PC-3 (cell line): ENCODE measurements at regions not wholly inside any gene's neighbourhood (a gene's known extent, or its start where the extent isn't known, plus 50 kb on each side); places are given as distances from the start of the nearest gene placed in this dataset.
"Not testable (repeated sequence)": the region's sequence is repeated elsewhere in the genome, so short reads cannot be mapped to it uniquely, and the experiment has no call there.

Experiments
- ATAC-seq: fragments of 200-7000 bp; cut with Tn5 transposase; 2 replicates; pipeline ENCODE4 v1.9.1; 2020; ENCODE audit warnings: mild to moderate bottlenecking, moderate library complexity
- BruUV-seq: library from RNA; stranded (reverse); fragments of 400-500 nt; replicated peaks from 2 replicates; lab custom pipeline; 2021; lab: Mats Ljungman, UMichigan
- CTCF ChIA-PET: fragments of 300-600 bp; sonication (Branson Sonifier 250); formaldehyde crosslinking; loops from one replicate; lab custom pipeline; 2022; ENCODE audit warnings: antibody characterized with exemption; lab: Charles Lee
- POLR2A ChIA-PET: fragments of 300-600 bp; sonication (Branson Sonifier 250); formaldehyde crosslinking; loops from one replicate; lab custom pipeline; 2022; ENCODE audit warnings: antibody characterized with exemption; ENCODE audit not compliant: unreplicated experiment; lab: Charles Lee
- DNase-seq: peaks from one replicate; pipeline ENCODE4 v3.0.0-alpha.2; 2015
- H2AFZ ChIP-seq: fragments of 300-600 bp; sonication (generic); 2 replicates; pipeline ENCODE4 v1.6.0; 2016; ENCODE audit warnings: antibody characterized with exemption, low read length
- H3F3A ChIP-seq: fragments of 300-600 bp; sonication (generic); one replicate; pipeline ENCODE4 v1.6.0; 2017; ENCODE audit warnings: antibody characterized with exemption, low read length, control low read depth, mild to moderate bottlenecking; ENCODE audit not compliant: unreplicated experiment
- H3K27ac ChIP-seq: fragments of 300-600 bp; sonication (generic); 2 replicates; pipeline ENCODE4 v1.5.1; 2016; ENCODE audit warnings: mild to moderate bottlenecking, low read length
- H3K27me3 ChIP-seq: fragments of 300-600 bp; sonication (generic); 2 replicates; pipeline ENCODE4 v1.6.1; 2016; ENCODE audit warnings: low read length, mixed read lengths
- H3K36me3 ChIP-seq: fragments of 300-600 bp; sonication (generic); 2 replicates; pipeline ENCODE4 v1.6.1; 2016; ENCODE audit warnings: low read depth, mixed run types, low read length, mixed read lengths
- H3K4me1 ChIP-seq: fragments of 300-600 bp; sonication (generic); 2 replicates; pipeline ENCODE4 v1.5.1; 2016; ENCODE audit warnings: low read length; ENCODE audit not compliant: insufficient read depth
- H3K4me2 ChIP-seq: fragments of 300-600 bp; sonication (generic); 2 replicates; pipeline ENCODE4 v1.6.0; 2016; ENCODE audit warnings: low read length
- H3K4me3 ChIP-seq: fragments of 300-600 bp; sonication (generic); 2 replicates; pipeline ENCODE4 v1.5.1; 2016; ENCODE audit warnings: mild to moderate bottlenecking, low read length, mixed read lengths
- H3K79me2 ChIP-seq: fragments of 300-600 bp; sonication (generic); 2 replicates; pipeline ENCODE4 v1.6.1; 2017; ENCODE audit warnings: low read length, mixed read lengths
- H3K9ac ChIP-seq: fragments of 300-600 bp; sonication (generic); 2 replicates; pipeline ENCODE4 v1.6.0; 2016; ENCODE audit warnings: mild to moderate bottlenecking, low read length
- H3K9me2 ChIP-seq: fragments of 300-600 bp; sonication (generic); replicated peaks from 2 replicates; pipeline ENCODE4 v1.6.1; 2016; ENCODE audit warnings: mixed run types, low read length, mixed read lengths
- H3K9me3 ChIP-seq: fragments of 300-600 bp; sonication (generic); 2 replicates; pipeline ENCODE4 v1.6.1; 2016; ENCODE audit warnings: low read length, mixed read lengths
- H4K20me1 ChIP-seq: fragments of 300-600 bp; sonication (generic); 2 replicates; pipeline ENCODE4 v1.6.1; 2016; ENCODE audit warnings: low read length, mixed read lengths
- EZH2 ChIP-seq: fragments of 300-600 bp; sonication (generic); IDR thresholded peaks from one replicate; pipeline ENCODE4 v1.6.1; 2017; ENCODE audit warnings: antibody characterized with exemption, mild to moderate bottlenecking, low read length; ENCODE audit not compliant: unreplicated experiment
- EZH2phosphoT487 ChIP-seq: fragments of 300-600 bp; sonication (generic); IDR thresholded peaks from 2 replicates; pipeline ENCODE4 v1.6.1; 2018; ENCODE audit warnings: mild to moderate bottlenecking, antibody characterized with exemption, low read length, borderline replicate concordance
- intact Hi-C: fragments of 100-400 bp; cut with micrococcal nuclease; formaldehyde crosslinking; loops from 2 replicates; pipeline ENCODE4 v1.9.0; 2023
- TF ChIP-seq, protein P1 (sequence below): fragments of 300-600 bp; sonication (generic); conservative IDR thresholded peaks from 2 replicates; pipeline ENCODE4 v1.5.1; 2017; ENCODE audit warnings: antibody characterized with exemption, low read depth, mild to moderate bottlenecking, low read length

GRCh38 chr15:77898811-77899730 is 178.4 kb downstream of the TBC1D2B start:
- Histone ChIP-seq H3K9ac (no peak overlapping the region), H3K36me3 (no peaks in the 10 kb centered on the region), H3F3A (no peaks in the 10 kb centered on the region), H2AFZ (no peak overlapping the region), H3K4me2 (no peak overlapping the region), H3K27me3 (no peaks in the 10 kb centered on the region), H4K20me1 (no peaks in the 10 kb centered on the region), H3K4me1 (no peaks in the 10 kb centered on the region), H3K79me2 (no peaks in the 10 kb centered on the region), H3K9me3 (no peaks in the 10 kb centered on the region), H3K9me2 (no peaks in the 10 kb centered on the region), H3K4me3 (no peak overlapping the region), H3K27ac (no peak overlapping the region)
- intact Hi-C loops: no loop called here
- DNase-seq: no peak
- POLR2A ChIA-PET: no interaction called here
- CTCF ChIA-PET: no interaction called here
- TF ChIP-seq, protein P1, sequence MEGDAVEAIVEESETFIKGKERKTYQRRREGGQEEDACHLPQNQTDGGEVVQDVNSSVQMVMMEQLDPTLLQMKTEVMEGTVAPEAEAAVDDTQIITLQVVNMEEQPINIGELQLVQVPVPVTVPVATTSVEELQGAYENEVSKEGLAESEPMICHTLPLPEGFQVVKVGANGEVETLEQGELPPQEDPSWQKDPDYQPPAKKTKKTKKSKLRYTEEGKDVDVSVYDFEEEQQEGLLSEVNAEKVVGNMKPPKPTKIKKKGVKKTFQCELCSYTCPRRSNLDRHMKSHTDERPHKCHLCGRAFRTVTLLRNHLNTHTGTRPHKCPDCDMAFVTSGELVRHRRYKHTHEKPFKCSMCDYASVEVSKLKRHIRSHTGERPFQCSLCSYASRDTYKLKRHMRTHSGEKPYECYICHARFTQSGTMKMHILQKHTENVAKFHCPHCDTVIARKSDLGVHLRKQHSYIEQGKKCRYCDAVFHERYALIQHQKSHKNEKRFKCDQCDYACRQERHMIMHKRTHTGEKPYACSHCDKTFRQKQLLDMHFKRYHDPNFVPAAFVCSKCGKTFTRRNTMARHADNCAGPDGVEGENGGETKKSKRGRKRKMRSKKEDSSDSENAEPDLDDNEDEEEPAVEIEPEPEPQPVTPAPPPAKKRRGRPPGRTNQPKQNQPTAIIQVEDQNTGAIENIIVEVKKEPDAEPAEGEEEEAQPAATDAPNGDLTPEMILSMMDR: no peak
- no peak for TF ChIP-seq EZH2
- no peak for TF ChIP-seq EZH2phosphoT487
- no peak for ATAC-seq
- no TSS peak for BruUV-seq

DNA sequence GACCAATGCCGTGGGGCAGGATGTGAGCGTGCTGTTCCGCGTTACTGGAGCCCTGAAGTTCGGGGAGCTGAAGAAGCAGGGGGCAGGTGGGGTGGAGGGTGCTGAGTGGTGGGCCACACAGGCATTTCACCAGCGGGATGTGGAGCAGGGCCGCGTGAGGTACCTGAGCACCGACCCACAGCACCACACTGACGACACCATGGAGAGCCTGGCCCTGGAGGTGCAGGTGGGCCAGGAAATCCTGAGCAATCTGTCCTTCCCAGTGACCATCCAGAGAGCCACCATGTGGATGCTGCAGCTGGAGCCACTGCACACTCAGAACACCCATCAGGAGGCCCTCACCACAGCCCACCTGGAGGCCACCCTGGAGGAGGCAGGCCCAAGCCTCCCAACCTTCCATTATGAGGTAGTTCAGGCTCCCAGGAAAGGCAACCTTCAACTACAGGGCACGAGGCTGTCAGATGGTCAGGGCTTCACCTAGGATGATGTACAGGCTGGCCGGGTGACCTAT is 179.6 kb downstream of the TBC1D2B start:
- ATAC-seq: no peak
- Histone ChIP-seq H3K9me2 (no peaks in the 10 kb centered on the region), H3K27ac (no peak overlapping the region), H3K4me3 (no peak overlapping the region), H3K4me2 (no peak overlapping the region), H3F3A (no peaks in the 10 kb centered on the region), H3K4me1 (no peaks in the 10 kb centered on the region), H3K27me3 (no peaks in the 10 kb centered on the region), H3K9ac (no peak overlapping the region), H3K79me2 (no peaks in the 10 kb centered on the region), H3K9me3 (no peaks in the 10 kb centered on the region), H3K36me3 (no peaks in the 10 kb centered on the region), H2AFZ (no peak overlapping the region), H4K20me1 (no peaks in the 10 kb centered on the region)
- POLR2A ChIA-PET: no interaction called here
- intact Hi-C loops: no loop called here
- BruUV-seq: no TSS peak
- TF ChIP-seq EZH2 (no peak), EZH2phosphoT487 (no peak)
- TF ChIP-seq, protein P1: no peak
- CTCF ChIA-PET: no interaction called here
- DNase-seq: no peak

DNA sequence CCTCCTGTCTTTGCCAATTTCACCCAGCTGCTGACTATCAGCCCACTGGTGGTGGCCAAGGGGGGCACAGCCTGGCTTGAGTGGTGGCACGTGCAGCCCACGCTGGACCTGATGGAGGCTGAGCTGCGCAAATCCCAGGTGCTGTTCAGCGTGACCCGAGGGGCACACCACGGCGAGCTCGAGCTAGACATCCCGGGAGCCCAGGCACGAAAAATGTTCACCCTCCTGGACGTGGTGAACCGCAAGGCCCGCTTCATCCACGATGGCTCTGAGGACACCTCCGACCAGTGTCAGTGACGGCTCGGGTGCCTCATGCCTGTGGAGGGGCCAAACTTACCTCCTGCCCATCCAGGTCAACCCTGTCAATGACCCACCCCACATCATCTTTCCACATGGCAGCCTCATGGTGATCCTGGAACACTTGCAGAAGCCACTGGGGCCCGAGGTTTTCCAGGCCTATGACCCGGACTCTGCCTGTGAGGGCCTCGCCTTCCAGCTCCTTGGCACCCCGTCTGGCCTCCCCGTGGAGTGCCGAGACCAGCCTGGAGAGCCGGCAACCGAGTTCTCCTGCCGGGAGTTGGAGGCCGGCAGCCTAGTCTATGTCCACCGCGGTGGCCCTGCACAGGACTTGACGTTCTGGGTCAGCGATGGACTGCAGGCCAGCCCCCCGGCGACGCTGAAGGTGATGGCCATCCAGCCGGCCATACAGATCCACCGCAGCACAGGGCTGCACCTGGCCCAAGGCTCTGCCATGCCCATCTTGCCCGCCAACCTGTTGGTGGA is 180.2 kb downstream of the TBC1D2B start:
- H3F3A ChIP-seq, H4K20me1 ChIP-seq, intact Hi-C loops, H3K4me3 ChIP-seq, BruUV-seq, CTCF ChIA-PET, H3K9me2 ChIP-seq, H3K27ac ChIP-seq, H2AFZ ChIP-seq, H3K9me3 ChIP-seq, H3K4me2 ChIP-seq, H3K9ac ChIP-seq, ATAC-seq, H3K79me2 ChIP-seq, H3K27me3 ChIP-seq, DNase-seq, POLR2A ChIA-PET, H3K4me1 ChIP-seq, H3K36me3 ChIP-seq: not testable (repeated sequence)

DNA sequence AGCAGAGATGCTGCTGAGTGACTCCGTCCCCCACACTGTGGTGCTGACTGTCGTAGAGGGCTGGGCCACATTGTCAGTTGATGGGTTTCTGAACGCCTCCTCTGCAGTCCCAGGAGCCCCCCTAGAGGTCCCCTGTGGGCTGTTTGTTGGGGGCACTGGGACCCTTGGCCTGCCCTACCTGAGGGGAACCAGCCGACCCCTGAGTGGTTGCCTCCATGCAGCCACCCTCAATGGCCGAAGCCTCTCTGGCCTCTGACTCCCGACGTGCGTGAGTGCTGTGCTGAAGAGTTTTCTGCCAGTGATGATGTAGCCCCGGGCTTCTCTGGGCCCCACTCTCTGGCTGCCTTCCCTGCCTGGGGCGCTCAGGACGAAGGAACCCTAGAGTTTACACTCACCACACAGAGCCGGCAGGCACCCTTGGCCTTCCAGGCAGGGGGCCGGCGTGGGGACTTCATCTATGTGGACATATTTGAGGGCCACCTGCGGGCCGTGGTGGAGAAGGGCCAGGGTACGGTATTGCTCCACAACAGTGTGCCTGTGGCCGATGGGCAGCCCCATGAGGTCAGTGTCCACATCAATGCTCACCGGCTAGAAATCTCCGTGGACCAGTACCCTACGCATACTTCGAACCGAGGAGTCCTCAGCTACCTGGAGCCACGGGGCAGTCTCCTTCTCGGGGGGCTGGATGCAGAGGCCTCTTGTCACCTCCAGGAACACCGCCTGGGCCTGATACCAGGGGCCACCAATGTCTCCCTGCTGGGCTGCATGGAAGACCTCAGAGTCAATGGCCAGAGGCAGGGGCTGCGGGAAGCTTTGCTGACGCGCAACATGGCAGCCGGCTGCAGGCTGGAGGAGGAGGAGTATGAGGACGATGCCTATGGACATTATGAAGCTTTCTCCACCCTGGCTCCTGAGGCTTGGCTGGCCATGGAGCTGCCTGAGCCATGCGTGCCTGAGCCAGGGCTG is 181.1 kb downstream of the TBC1D2B start:
- BruUV-seq, CTCF ChIA-PET: not testable (repeated sequence)

More for the DNA sequence above, 181.1 kb downstream of the TBC1D2B start:
- DNase-seq, H3K79me2 ChIP-seq, H3K9me2 ChIP-seq, H3K27me3 ChIP-seq, H3K9ac ChIP-seq, intact Hi-C loops, H3F3A ChIP-seq, H3K4me3 ChIP-seq, H2AFZ ChIP-seq, ATAC-seq, H3K9me3 ChIP-seq, H4K20me1 ChIP-seq, H3K36me3 ChIP-seq, H3K4me2 ChIP-seq, H3K27ac ChIP-seq, H3K4me1 ChIP-seq, POLR2A ChIA-PET: not testable (repeated sequence)
